H9 (cell line): ENCODE measurements at regions not wholly inside any gene's neighbourhood (a gene's known extent, or its start where the extent isn't known, plus 50 kb on each side); places are given as distances from the start of the nearest gene placed in this dataset.
A peak's percentile ranks its signal among the peaks of the same experiment; 100 is the strongest.

Experiments
- DNase-seq: peaks from one replicate; pipeline ENCODE4 v3.0.0-alpha.2; 2017
- H2AFZ ChIP-seq: one replicate; pipeline ENCODE4 v1.6.1; 2013; ENCODE audit warnings: mild to moderate bottlenecking, low read length, control low read depth, moderate library complexity
- H2AK5ac ChIP-seq: 2 replicates; pipeline ENCODE4 v1.6.1; 2013; ENCODE audit warnings: low read length, control low read depth, mixed read lengths; ENCODE audit not compliant: insufficient read length
- H2BK120ac ChIP-seq: one replicate; pipeline ENCODE4 v1.6.1; 2013; ENCODE audit warnings: low read depth, mild to moderate bottlenecking, low read length, control low read depth, inconsistent platforms; ENCODE audit not compliant: poor library complexity, severe bottlenecking
- H2BK12ac ChIP-seq: 2 replicates; pipeline ENCODE4 v1.6.1; 2013; ENCODE audit warnings: low read length, control low read depth, mixed read lengths, low read depth; ENCODE audit not compliant: insufficient read length
- H2BK15ac ChIP-seq: 2 replicates; pipeline ENCODE4 v1.6.1; 2013; ENCODE audit warnings: low read depth, low read length, control low read depth
- H2BK20ac ChIP-seq: one replicate; pipeline ENCODE4 v1.6.1; 2013; ENCODE audit warnings: low read depth, mild to moderate bottlenecking, low read length, control low read depth, inconsistent platforms; ENCODE audit not compliant: poor library complexity, severe bottlenecking
- H2BK5ac ChIP-seq: 2 replicates; pipeline ENCODE4 v1.6.1; 2013; ENCODE audit warnings: low read length, control low read depth, mixed read lengths; ENCODE audit not compliant: insufficient read length
- H3K14ac ChIP-seq: 2 replicates; pipeline ENCODE4 v1.6.1; 2013; ENCODE audit warnings: low read length, control low read depth; ENCODE audit not compliant: insufficient read depth
- H3K18ac ChIP-seq: 2 replicates; pipeline ENCODE4 v1.6.1; 2013; ENCODE audit warnings: low read depth, mild to moderate bottlenecking, mixed read lengths, low read length, control low read depth; ENCODE audit not compliant: insufficient read length
- H3K23ac ChIP-seq: 2 replicates; pipeline ENCODE4 v1.6.1; 2013; ENCODE audit warnings: low read length, control low read depth, mixed read lengths, low read depth; ENCODE audit not compliant: insufficient read length
- H3K23me2 ChIP-seq: 2 replicates; pipeline ENCODE4 v1.6.1; 2013; ENCODE audit warnings: low read depth, mild to moderate bottlenecking, mixed read lengths, low read length, control low read depth; ENCODE audit not compliant: insufficient read length, poor library complexity, severe bottlenecking
- H3K27ac ChIP-seq: 2 replicates; pipeline ENCODE4 v1.5.1; 2013; ENCODE audit warnings: low read length, control low read depth, mixed read lengths, low read depth; ENCODE audit not compliant: insufficient read length
- H3K27me3 ChIP-seq: 2 replicates; pipeline ENCODE4 v1.6.1; 2013; ENCODE audit warnings: low read length, control low read depth, inconsistent platforms; ENCODE audit not compliant: insufficient read depth
- H3K4ac ChIP-seq: 2 replicates; pipeline ENCODE4 v1.6.1; 2013; ENCODE audit warnings: low read depth, mild to moderate bottlenecking, control low read depth, inconsistent platforms, low read length, moderate library complexity
- H3K4me1 ChIP-seq: 2 replicates; pipeline ENCODE4 v1.6.1; 2013; ENCODE audit warnings: low read length, control low read depth, inconsistent platforms; ENCODE audit not compliant: insufficient read depth
- H3K4me2 ChIP-seq: 2 replicates; pipeline ENCODE4 v1.6.1; 2013; ENCODE audit warnings: low read length, control low read depth, mixed read lengths; ENCODE audit not compliant: insufficient read length, insufficient read depth
- H3K56ac ChIP-seq: 2 replicates; pipeline ENCODE4 v1.6.1; 2013; ENCODE audit warnings: low read depth, mild to moderate bottlenecking, mixed read lengths, low read length, control low read depth; ENCODE audit not compliant: insufficient read length
- H3K79me1 ChIP-seq: 2 replicates; pipeline ENCODE4 v1.6.1; 2013; ENCODE audit warnings: low read depth, mild to moderate bottlenecking, moderate library complexity, low read length, control low read depth, inconsistent platforms; ENCODE audit not compliant: insufficient read depth, poor library complexity, severe bottlenecking
- H3K79me2 ChIP-seq: 2 replicates; pipeline ENCODE4 v1.6.1; 2013; ENCODE audit warnings: low read length, control low read depth, inconsistent platforms; ENCODE audit not compliant: insufficient read depth
- H3K9ac ChIP-seq: 2 replicates; pipeline ENCODE4 v1.6.1; 2013; ENCODE audit warnings: low read length, control low read depth, mixed read lengths; ENCODE audit not compliant: insufficient read length; ENCODE audit errors: extremely low read depth
- H3K9me3 ChIP-seq: one replicate; pipeline ENCODE4 v1.6.1; 2013; ENCODE audit warnings: low read depth, low read length, inconsistent platforms; ENCODE audit not compliant: control insufficient read depth
- H3T11ph ChIP-seq: one replicate; pipeline ENCODE4 v1.6.1; 2013; ENCODE audit warnings: mild to moderate bottlenecking, low read length, control low read depth, inconsistent platforms
- H4K20me1 ChIP-seq: one replicate; pipeline ENCODE4 v1.6.1; 2013; ENCODE audit not compliant: control insufficient read depth, insufficient read length, insufficient read depth
- H4K5ac ChIP-seq: 2 replicates; pipeline ENCODE4 v1.6.1; 2013; ENCODE audit warnings: low read depth, mild to moderate bottlenecking, mixed read lengths, low read length, control low read depth; ENCODE audit not compliant: insufficient read length
- H4K8ac ChIP-seq: replicated peaks from 2 replicates; pipeline ENCODE4 v1.6.1; 2013; ENCODE audit warnings: low read length, control low read depth, mixed read lengths, low read depth; ENCODE audit not compliant: insufficient read length
- H4K91ac ChIP-seq: 2 replicates; pipeline ENCODE4 v1.6.1; 2013; ENCODE audit warnings: low read depth, mild to moderate bottlenecking, moderate library complexity, mixed read lengths, low read length, control low read depth; ENCODE audit not compliant: insufficient read length
- H3K27ac Mint-ChIP-seq, 3 experiments: 2 replicates in 2 of 3; 3 replicates in 1 of 3; pipeline ENCODE4 v1.8.0; 2020 to 2021; ENCODE audit warnings: mixed read lengths in 3 of 3, mild to moderate bottlenecking in 1 of 3, moderate library complexity in 1 of 3
- H3K27me3 Mint-ChIP-seq: 2 replicates; pipeline ENCODE4 v1.8.0; 2021; ENCODE audit warnings: low read depth, mild to moderate bottlenecking, moderate library complexity, mixed read lengths
- H3K36me3 Mint-ChIP-seq, 3 experiments: 2 replicates in 2 of 3; 3 replicates in 1 of 3; pipeline ENCODE4 v1.8.0; 2020 to 2021; ENCODE audit warnings: low read depth in 3 of 3, mixed read lengths in 3 of 3; ENCODE audit not compliant: insufficient read depth in 1 of 3
- H3K4me1 Mint-ChIP-seq, 2 experiments: 2 replicates each; pipeline ENCODE4 v1.8.0; 2020; ENCODE audit warnings: mixed read lengths in 2 of 2
- H3K4me3 Mint-ChIP-seq, 2 experiments: 2 replicates in 1 of 2; 3 replicates in 1 of 2; pipeline ENCODE4 v1.8.0; 2020 to 2021; ENCODE audit warnings: mild to moderate bottlenecking in 2 of 2, mixed read lengths in 2 of 2, moderate library complexity in 1 of 2
- H3K9me3 Mint-ChIP-seq, 2 experiments: 2 replicates in 1 of 2; 3 replicates in 1 of 2; pipeline ENCODE4 v1.8.0; 2020; ENCODE audit warnings: mild to moderate bottlenecking in 2 of 2, mixed read lengths in 2 of 2, moderate library complexity in 1 of 2
- WGBS: extraction: QIAGEN DNeasy Blood & Tissue Kit; methylation state at CpG from one replicate; pipeline ENCODE4 v1.1.7; 2013; ENCODE audit warnings: missing lambda C conversion rate, low lambda C conversion rate, mixed read lengths; ENCODE audit not compliant: insufficient read length; ENCODE audit errors: extremely low coverage; 5-methylcytosine and 5-hydroxymethylcytosine counted together
- TF ChIP-seq, protein P1 (sequence below): fragments of 200-600 bp; sonication (generic); conservative IDR thresholded peaks from 3 replicates; pipeline ENCODE4 v1.8.0; 2021; ENCODE audit warnings: antibody characterized with exemption, mild to moderate bottlenecking

DNA sequence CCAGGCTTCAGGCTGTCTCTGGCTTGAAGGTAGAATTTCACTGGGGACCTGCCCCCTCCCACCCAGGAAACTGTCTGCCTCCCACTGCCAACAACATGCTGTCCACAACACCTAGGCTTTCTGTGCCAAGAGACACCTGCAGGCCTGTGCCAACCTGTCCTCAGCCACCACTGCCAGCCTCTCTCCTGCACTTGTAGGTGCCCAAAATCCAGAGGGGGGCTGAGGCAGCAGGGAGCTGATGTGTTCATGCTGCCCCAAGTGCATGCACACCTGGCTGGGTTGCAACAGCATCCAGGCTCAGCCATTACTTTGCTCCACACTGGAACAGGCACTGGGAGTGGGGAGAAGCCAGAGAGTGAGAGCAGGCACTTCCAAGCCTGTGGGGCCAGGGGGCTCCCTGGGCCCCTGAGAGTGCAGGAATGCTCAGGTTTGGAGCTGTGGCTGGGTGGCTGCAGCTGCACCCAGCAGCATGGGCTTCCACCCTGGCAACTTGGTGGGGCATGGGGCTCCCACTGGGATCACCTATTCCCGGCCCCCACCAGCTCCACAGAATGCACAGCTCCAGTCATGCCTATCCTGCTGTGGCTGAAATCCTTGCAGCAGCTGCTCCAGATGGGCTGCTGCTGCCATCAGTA lies 218.1 kb upstream of the OBI1 start:
- TF ChIP-seq, protein P1, sequence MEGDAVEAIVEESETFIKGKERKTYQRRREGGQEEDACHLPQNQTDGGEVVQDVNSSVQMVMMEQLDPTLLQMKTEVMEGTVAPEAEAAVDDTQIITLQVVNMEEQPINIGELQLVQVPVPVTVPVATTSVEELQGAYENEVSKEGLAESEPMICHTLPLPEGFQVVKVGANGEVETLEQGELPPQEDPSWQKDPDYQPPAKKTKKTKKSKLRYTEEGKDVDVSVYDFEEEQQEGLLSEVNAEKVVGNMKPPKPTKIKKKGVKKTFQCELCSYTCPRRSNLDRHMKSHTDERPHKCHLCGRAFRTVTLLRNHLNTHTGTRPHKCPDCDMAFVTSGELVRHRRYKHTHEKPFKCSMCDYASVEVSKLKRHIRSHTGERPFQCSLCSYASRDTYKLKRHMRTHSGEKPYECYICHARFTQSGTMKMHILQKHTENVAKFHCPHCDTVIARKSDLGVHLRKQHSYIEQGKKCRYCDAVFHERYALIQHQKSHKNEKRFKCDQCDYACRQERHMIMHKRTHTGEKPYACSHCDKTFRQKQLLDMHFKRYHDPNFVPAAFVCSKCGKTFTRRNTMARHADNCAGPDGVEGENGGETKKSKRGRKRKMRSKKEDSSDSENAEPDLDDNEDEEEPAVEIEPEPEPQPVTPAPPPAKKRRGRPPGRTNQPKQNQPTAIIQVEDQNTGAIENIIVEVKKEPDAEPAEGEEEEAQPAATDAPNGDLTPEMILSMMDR, result no peak
- H3K27ac Mint-ChIP-seq, result 0 out of 7 replicates have a peak overlapping the region, but pooled peaks of 1 of the 3 experiments have one; percentile 21
- Histone ChIP-seq H3K27me3 (no peaks in the 10 kb centered on the region), H2BK12ac (no peak overlapping the region), H3K27ac (no peak overlapping the region), H2AFZ (no peak overlapping the region), H4K8ac (no peak overlapping the region), H3K4me2 (no peak overlapping the region), H3K9me3 (no peaks in the 10 kb centered on the region), H3K4me1 (no peaks in the 10 kb centered on the region), H2BK20ac (no peak overlapping the region), H2AK5ac (no peak overlapping the region), H3K9ac (no peak overlapping the region), H3K79me1 (no peaks in the 10 kb centered on the region), H2BK120ac (no peak overlapping the region), H4K5ac (no peak overlapping the region), H2BK5ac (no peak overlapping the region), H2BK15ac (no peak overlapping the region), H3T11ph (no peak overlapping the region), H4K20me1 (peaks cover 3% of the 10 kb centered on the region), H3K4ac (no peak overlapping the region), H3K23me2 (no peaks in the 10 kb centered on the region), H3K23ac (no peak overlapping the region), H3K79me2 (no peaks in the 10 kb centered on the region), H4K91ac (no peak overlapping the region), H3K18ac (no peak overlapping the region), H3K14ac (no peak overlapping the region), H3K56ac (no peak overlapping the region)
- H3K4me1 Mint-ChIP-seq, result no peaks in the 10 kb centered on the region
- peaks cover 0 to 7% of the 10 kb centered on the region in 2 experiments; a peak in 2 of 5 replicates for H3K9me3 Mint-ChIP-seq
- no CpG with 5 or more reads among the region's 1 CpG for WGBS
- DNase-seq, result no peak
- H3K27me3 Mint-ChIP-seq, result no peaks in the 10 kb centered on the region
- no peaks in the 10 kb centered on the region for H3K36me3 Mint-ChIP-seq
- no peak overlapping the region for H3K4me3 Mint-ChIP-seq
